Lower lobe of right lung (tissue), 2 donors: ENCODE measurements at regions not wholly inside any gene's neighbourhood (a gene's known extent, or its start where the extent isn't known, plus 50 kb on each side); places are given as distances from the start of the nearest gene placed in this dataset.
A peak's percentile ranks its signal among the peaks of the same experiment; 100 is the strongest.

Source experiments
- ATAC-seq, 2 donors: fragments of 200-7000 bp; cut with Tn5 transposase; one replicate each; pipeline ENCODE4 v1.9.1; 2020 to 2022; ENCODE audit warnings: mild to moderate bottlenecking in 2 of 2, moderate library complexity in 2 of 2
- DNase-seq: peaks from one replicate; pipeline ENCODE4 v3.0.0-alpha.2; 2020
- H3K27ac ChIP-seq: fragments of 200-600 bp; one replicate; pipeline ENCODE4 v1.8.0; 2022
- H3K27me3 ChIP-seq: fragments of 200-600 bp; one replicate; pipeline ENCODE4 v1.8.0; 2022; ENCODE audit warnings: low read depth
- H3K36me3 ChIP-seq: fragments of 200-600 bp; one replicate; pipeline ENCODE4 v1.8.0; 2022; ENCODE audit warnings: mild to moderate bottlenecking
- H3K4me1 ChIP-seq: fragments of 200-600 bp; one replicate; pipeline ENCODE4 v1.8.0; 2022
- H3K4me3 ChIP-seq: fragments of 200-600 bp; one replicate; pipeline ENCODE4 v1.8.0; 2022; ENCODE audit warnings: mild to moderate bottlenecking
- H3K9me3 ChIP-seq: fragments of 200-600 bp; one replicate; pipeline ENCODE4 v1.8.0; 2022
- intact Hi-C: fragments of 100-400 bp; cut with DNase I; formaldehyde crosslinking; loops from one replicate; pipeline ENCODE4 v1.11.0; 2022
- TF ChIP-seq, protein P1 (sequence below): fragments of 200-600 bp; IDR thresholded peaks from one replicate; pipeline ENCODE4 v1.8.0; 2022; ENCODE audit warnings: antibody characterized with exemption, mild to moderate bottlenecking
- donor health status: DM: no; HTN: yes; CAD: no; lungs with severe emphysema.

DNA sequence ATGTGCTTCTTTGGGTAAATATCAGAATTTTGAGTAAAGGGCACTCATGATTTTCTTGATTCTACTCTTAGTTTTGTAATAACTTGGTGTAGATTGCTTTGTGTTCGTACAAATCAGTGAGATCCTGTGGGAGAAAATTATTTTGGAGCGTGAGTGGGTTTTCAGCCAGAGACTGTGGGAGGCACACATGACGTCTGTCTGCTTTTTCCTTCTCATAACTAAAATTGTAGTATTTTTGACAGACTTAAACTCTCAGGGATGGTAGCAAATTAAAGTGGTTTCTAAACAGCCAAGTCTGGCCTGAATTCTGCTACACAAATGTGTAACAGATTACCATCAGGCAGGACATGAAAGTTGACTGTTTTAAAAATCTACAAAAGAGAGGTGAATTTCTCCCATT is 222.6 kb downstream of the OTOR start:
- no peaks in the 10 kb centered on the region for H3K4me1 ChIP-seq
- H3K36me3 ChIP-seq, result no peaks in the 10 kb centered on the region
- no peaks in the 10 kb centered on the region for H3K27me3 ChIP-seq
- H3K4me3 ChIP-seq, result no peak overlapping the region
- DNase-seq (no peak), ATAC-seq (no peak)
- intact Hi-C loops, result no loop called here
- no peak overlapping the region for H3K27ac ChIP-seq
- no peaks in the 10 kb centered on the region for H3K9me3 ChIP-seq
- TF ChIP-seq, protein P1, sequence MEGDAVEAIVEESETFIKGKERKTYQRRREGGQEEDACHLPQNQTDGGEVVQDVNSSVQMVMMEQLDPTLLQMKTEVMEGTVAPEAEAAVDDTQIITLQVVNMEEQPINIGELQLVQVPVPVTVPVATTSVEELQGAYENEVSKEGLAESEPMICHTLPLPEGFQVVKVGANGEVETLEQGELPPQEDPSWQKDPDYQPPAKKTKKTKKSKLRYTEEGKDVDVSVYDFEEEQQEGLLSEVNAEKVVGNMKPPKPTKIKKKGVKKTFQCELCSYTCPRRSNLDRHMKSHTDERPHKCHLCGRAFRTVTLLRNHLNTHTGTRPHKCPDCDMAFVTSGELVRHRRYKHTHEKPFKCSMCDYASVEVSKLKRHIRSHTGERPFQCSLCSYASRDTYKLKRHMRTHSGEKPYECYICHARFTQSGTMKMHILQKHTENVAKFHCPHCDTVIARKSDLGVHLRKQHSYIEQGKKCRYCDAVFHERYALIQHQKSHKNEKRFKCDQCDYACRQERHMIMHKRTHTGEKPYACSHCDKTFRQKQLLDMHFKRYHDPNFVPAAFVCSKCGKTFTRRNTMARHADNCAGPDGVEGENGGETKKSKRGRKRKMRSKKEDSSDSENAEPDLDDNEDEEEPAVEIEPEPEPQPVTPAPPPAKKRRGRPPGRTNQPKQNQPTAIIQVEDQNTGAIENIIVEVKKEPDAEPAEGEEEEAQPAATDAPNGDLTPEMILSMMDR, result no peak

DNA sequence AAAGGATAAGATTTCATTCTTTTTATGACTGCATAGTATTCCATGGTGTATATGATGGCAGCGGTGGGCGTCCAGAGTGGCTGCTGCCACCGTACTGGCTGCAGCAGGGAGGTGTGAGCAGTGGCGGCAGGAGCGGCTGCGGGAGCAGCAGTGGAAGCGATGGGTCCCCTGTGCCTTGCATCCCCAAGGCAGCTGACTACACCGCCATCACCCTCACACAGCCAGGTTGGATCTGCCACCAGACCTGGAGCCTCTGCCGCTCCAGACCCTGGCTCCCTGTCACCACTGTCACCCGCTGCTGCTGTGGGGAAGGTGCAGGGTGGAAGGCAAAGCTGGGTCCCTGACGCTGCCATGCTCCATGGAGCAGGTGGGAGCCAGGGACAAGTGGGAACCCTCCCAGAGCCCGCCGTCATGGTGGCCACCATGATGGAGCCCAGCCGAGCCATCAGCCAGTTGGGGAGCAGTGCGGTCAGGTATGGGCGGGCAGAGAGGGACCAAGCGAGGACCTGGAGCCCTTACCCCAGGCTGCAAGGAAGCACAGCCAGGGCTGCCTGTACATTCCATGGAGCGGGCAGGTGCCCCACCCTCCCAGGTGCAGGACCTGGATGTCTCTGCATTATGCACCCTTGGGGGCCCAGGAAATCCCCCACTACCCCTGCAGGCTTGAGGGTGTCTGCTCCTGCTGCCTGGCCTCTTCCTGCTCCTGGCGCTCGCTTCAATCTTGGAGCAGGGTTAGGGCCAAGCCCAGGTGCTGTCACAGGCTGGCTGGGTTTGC is 226.1 kb downstream of the OTOR start:
- DNase-seq, result no peak
- Histone ChIP-seq H3K27me3 (no peaks in the 10 kb centered on the region), H3K4me3 (no peak overlapping the region), H3K9me3 (peaks cover 6% of the 10 kb centered on the region), H3K4me1 (no peaks in the 10 kb centered on the region), H3K36me3 (no peaks in the 10 kb centered on the region), H3K27ac (no peak overlapping the region)
- peak in 1 of 2 donors; percentile 43 for ATAC-seq
- intact Hi-C loops, result no loop called here
- TF ChIP-seq, protein P1, result no peak

DNA sequence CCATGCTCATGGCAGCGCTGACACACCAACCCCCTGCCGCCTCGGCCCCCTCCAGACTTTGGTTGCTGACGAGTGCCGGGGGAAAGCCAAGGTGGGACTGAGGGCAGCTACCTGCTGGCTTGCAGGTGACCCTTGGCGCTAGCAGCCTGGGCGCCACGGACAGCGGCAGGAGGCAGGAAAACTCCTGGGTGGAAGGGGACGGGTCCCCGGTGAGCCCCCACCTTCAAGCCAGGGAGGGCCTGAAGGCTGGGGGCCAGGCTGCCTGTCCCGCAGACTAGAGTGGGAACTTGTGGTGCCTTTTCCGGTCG is 226.7 kb downstream of the OTOR start:
- Histone ChIP-seq H3K4me3 (no peak overlapping the region), H3K36me3 (no peaks in the 10 kb centered on the region), H3K9me3 (peaks cover 6% of the 10 kb centered on the region), H3K4me1 (no peaks in the 10 kb centered on the region), H3K27me3 (no peaks in the 10 kb centered on the region), H3K27ac (no peak overlapping the region)
- intact Hi-C loops, result no loop called here
- TF ChIP-seq, protein P1, result no peak
- ATAC-seq, result peak in 1 of 2 donors; percentile 27
- no peak for DNase-seq

DNA sequence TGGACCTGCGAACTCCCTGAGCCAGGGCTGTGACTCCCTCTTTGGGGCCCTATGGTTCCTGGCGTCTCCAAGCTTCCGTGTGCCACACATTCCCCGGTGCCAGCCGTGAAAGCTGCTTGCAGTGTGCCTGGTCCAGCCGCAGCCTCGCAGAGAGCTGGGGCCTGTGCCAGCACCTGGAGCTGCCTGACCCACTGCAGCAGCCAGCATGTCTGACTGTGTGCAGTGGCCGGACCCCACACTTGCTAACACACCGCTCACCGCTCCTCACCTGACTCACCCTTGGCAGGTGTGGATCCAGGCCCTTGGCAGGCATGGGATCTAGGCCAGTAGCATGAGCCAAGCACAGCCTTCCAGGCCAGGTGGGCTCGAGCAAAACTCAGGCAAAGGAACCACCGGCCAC is 227.5 kb downstream of the OTOR start:
- ATAC-seq (peak in 1 of 2 donors; percentile 11), DNase-seq (peak; percentile 44)
- H3K27me3 ChIP-seq, result no peaks in the 10 kb centered on the region
- intact Hi-C loops, result no loop called here
- H3K4me1 ChIP-seq, result no peaks in the 10 kb centered on the region
- no peak overlapping the region for H3K4me3 ChIP-seq
- TF ChIP-seq, protein P1, result no peak
- no peaks in the 10 kb centered on the region for H3K36me3 ChIP-seq
- H3K9me3 ChIP-seq, result peaks cover 6% of the 10 kb centered on the region
- H3K27ac ChIP-seq, result no peak overlapping the region

DNA sequence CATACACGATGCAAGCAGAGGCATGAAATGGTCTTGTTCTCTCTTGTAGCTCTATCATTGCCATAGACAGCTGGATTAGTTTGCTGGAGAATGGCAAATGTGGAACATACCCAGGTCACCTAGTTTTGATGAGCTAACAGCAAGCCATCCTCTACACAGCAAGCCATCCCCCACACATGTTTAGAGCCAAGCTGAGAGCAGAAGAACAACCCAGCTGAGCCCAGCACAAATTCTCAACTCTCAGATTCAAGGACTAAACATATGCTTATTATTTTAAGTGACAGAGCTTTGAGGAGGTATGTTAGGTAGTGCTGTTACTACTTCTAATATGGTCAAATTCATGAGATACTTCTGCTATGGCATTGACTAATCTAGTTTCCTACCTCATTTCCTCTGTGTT is 230.3 kb downstream of the OTOR start:
- no peak for ATAC-seq

More for the DNA sequence above, 230.3 kb downstream of the OTOR start:
- no peak overlapping the region for H3K4me3 ChIP-seq
- H3K36me3 ChIP-seq, result no peaks in the 10 kb centered on the region
- intact Hi-C loops, result no loop called here
- H3K9me3 ChIP-seq, result peaks cover 10% of the 10 kb centered on the region
- TF ChIP-seq, protein P1, result no peak
- DNase-seq, result no peak
- no peaks in the 10 kb centered on the region for H3K4me1 ChIP-seq
- H3K27me3 ChIP-seq, result no peaks in the 10 kb centered on the region
- H3K27ac ChIP-seq, result no peak overlapping the region
